ENCODE measurements at regions not wholly inside any gene's neighbourhood (a gene's known extent, or its start where the extent isn't known, plus 50 kb on each side); places are given as distances from the start of the nearest gene placed in this dataset.
"Not testable (repeated sequence)": the region's sequence is repeated elsewhere in the genome, so short reads cannot be mapped to it uniquely, and the experiment has no call there.

DNA sequence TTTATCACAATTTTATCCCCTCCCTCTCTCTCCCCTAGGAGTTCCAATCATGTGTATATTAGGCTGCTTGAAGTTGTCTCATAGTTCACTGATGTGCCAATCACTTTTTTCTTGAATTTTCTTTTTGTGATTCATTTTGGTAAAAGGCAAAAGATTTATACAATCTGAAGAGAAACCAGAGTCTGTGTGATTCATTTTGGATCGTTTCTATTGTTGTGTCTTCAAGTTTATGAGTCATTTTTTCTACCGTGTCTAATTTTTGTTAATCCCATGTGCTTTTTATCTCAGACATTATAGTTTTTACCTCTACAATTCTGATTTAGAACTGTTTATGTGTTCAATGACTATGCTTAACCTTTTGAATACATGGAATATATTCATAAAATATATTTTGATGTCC lies 483.9 kb upstream of the AUTS2 start:
- Mint-ChIP-seq H3K27me3 (no peaks in the 10 kb centered on the region), H3K4me3 (no peak overlapping the region), H3K4me1 (no peaks in the 10 kb centered on the region), H3K36me3 (no peaks in the 10 kb centered on the region), H3K9me3 (peaks cover 0 to 18% (median 3%) of the 10 kb centered on the region in 8 donors), H3K27ac (no peak overlapping the region)
- H3K36me3 ChIP-seq (ENCODE audit: insufficient read depth, low read length) = no peaks in the 10 kb centered on the region
- H3K4me1 ChIP-seq (ENCODE audit: insufficient read depth, low read length) = no peaks in the 10 kb centered on the region
- H3K4me3 ChIP-seq (ENCODE audit: low read length in 2 of 2) = no peak overlapping the region
- no peaks in the 10 kb centered on the region for H3K27me3 ChIP-seq (ENCODE audit: insufficient read depth, low read length)
- H3K27ac ChIP-seq (ENCODE audit: low read depth, low read length) = no peak overlapping the region
- CTCF ChIA-PET (ENCODE audit: partially characterized antibody) = no interaction called here
- POLR2A ChIA-PET (ENCODE audit: partially characterized antibody) = no interaction called here
- DNase-seq = no peak
- intact Hi-C loops (cut with micrococcal nuclease) = no loop called here
- no peaks in the 10 kb centered on the region for H3K9me3 ChIP-seq (ENCODE audit: control insufficient read depth in 1 of 2, low read length in 2 of 2)

DNA sequence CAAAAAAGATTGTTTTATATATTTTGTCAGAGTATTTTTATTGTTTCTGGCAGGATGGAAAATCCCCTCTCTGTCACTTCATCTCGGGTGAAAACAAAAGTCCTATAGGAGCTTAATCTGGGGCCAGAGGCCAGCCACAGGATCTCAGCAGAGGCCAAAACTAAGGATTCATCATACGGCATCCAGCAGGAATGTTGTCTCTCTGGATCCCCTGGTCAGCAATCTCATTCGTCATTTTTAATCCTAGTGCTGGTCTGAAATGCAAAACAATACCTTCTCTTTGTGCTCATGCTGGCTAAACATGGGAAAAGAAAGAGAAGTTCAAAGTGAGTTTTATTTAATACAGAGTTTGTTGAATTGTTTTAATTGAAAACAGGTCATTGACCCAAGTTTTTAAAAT lies 482.5 kb upstream of the AUTS2 start:
- Mint-ChIP-seq H3K9me3 (peaks cover 0 to 12% (median 0%) of the 10 kb centered on the region in 8 donors), H3K27me3 (no peaks in the 10 kb centered on the region), H3K4me3 (no peak overlapping the region), H3K36me3 (no peaks in the 10 kb centered on the region), H3K4me1 (no peaks in the 10 kb centered on the region), H3K27ac (no peak overlapping the region)
- CTCF ChIA-PET (ENCODE audit: partially characterized antibody) = no interaction called here
- intact Hi-C loops (cut with micrococcal nuclease) = no loop called here
- H3K9me3 ChIP-seq (ENCODE audit: control insufficient read depth in 1 of 2, low read length in 2 of 2) = no peaks in the 10 kb centered on the region
- H3K36me3 ChIP-seq (ENCODE audit: insufficient read depth, low read length) = no peaks in the 10 kb centered on the region
- POLR2A ChIA-PET (ENCODE audit: partially characterized antibody) = no interaction called here
- no peak overlapping the region for H3K4me3 ChIP-seq (ENCODE audit: low read length in 2 of 2)
- DNase-seq = no peak
- H3K27ac ChIP-seq (ENCODE audit: low read depth, low read length) = no peak overlapping the region
- no peaks in the 10 kb centered on the region for H3K4me1 ChIP-seq (ENCODE audit: insufficient read depth, low read length)
- H3K27me3 ChIP-seq (ENCODE audit: insufficient read depth, low read length) = no peaks in the 10 kb centered on the region

DNA sequence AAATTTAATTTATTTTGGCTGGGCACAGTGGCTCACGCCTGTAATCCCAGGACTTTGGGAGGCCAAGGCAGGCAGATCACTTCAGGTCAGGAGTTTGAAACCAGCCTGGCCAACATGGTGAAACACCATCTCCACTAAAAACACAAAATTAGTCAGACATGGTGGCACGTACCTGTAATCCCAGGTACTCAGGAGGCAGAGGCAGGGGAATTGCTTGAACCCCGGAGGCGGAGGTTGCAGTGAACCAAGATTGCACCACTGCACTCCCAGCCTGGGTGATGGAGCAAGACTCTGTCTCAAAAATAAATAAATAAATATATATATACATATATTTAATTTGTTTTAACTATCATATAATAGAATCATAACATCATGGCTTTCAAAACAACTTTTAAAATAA lies 482.1 kb upstream of the AUTS2 start:
- H3K36me3 ChIP-seq (ENCODE audit: insufficient read depth, low read length); H3K4me1 Mint-ChIP-seq; H3K27me3 ChIP-seq (ENCODE audit: insufficient read depth, low read length); H3K9me3 ChIP-seq (ENCODE audit: control insufficient read depth in 1 of 2, low read length in 2 of 2); H3K4me1 ChIP-seq (ENCODE audit: insufficient read depth, low read length); intact Hi-C loops (cut with micrococcal nuclease); DNase-seq; H3K4me3 Mint-ChIP-seq; H3K27ac ChIP-seq (ENCODE audit: low read depth, low read length); H3K4me3 ChIP-seq (ENCODE audit: low read length in 2 of 2); H3K27ac Mint-ChIP-seq; H3K9me3 Mint-ChIP-seq; CTCF ChIA-PET (ENCODE audit: partially characterized antibody); H3K27me3 Mint-ChIP-seq; POLR2A ChIA-PET (ENCODE audit: partially characterized antibody); H3K36me3 Mint-ChIP-seq: not testable (repeated sequence)

DNA sequence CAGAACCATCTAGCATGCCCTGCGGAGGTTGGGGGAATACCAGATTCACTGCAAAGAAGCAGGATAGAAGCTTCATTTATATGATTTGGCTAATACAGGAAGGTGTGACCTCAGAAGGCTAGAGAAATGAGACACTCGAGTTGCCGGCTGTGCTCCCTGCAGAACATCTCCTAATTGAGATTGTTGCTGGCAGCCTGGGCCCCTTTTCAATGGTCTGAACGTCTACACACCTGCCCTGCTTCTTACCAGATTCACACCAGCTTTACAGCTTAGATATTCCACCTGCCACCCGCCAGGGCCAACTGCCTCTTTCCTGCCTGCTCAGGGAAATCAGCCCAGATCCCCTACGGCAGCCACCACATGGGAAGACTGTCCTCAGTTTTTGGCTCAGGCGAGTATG lies 475.3 kb upstream of the AUTS2 start:
- Histone ChIP-seq H3K27ac (ENCODE audit: low read depth, low read length) (no peak overlapping the region), H3K9me3 (ENCODE audit: control insufficient read depth in 1 of 2, low read length in 2 of 2) (no peaks in the 10 kb centered on the region), H3K4me3 (ENCODE audit: low read length in 2 of 2) (no peak overlapping the region), H3K4me1 (ENCODE audit: insufficient read depth, low read length) (no peaks in the 10 kb centered on the region), H3K27me3 (ENCODE audit: insufficient read depth, low read length) (no peaks in the 10 kb centered on the region), H3K36me3 (ENCODE audit: insufficient read depth, low read length) (no peaks in the 10 kb centered on the region)
- peaks cover 0 to 18% (median 3%) of the 10 kb centered on the region in 8 donors for H3K9me3 Mint-ChIP-seq
- peaks cover 0 to 4% of the 10 kb centered on the region in 2 donors for H3K27me3 Mint-ChIP-seq
- no peaks in the 10 kb centered on the region for H3K36me3 Mint-ChIP-seq
- no peaks in the 10 kb centered on the region for H3K4me1 Mint-ChIP-seq
- no peak for DNase-seq
- peak overlapping the region in 1 of 8 donors; percentile 5 for H3K4me3 Mint-ChIP-seq
- no peak overlapping the region for H3K27ac Mint-ChIP-seq
- intact Hi-C loops (cut with micrococcal nuclease) = no loop called here
- ChIA-PET CTCF (ENCODE audit: partially characterized antibody) (no interaction called here), POLR2A (ENCODE audit: partially characterized antibody) (no interaction called here)

DNA sequence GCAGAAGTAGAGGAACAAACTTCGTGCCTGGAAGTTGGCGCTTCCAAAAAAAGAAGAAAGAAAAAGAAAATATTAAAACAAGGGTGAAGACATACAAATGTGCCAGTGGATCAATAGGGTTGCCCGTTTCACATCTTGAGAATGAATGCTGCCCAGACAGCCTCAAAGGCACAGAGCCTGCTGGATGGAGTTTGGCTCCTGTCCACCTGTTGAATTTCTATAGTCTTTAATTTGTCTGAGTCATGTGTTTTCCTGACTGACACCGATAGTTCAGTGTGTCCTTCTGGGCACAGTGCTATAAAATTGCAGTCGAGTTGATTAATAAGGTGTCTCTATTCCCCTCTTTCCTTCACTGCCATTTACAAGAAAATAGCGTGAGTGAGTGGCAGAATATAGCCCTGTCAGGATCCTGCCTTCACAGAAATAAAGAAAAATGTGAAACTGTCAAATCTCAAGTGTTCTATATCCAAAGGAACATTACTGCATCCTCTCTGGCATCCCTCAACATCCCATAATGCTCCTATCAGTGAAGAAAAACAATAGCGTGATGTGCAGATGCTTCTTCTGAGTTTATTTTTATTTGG lies 471.3 kb upstream of the AUTS2 start:
- Histone ChIP-seq H3K4me1 (ENCODE audit: insufficient read depth, low read length) (no peaks in the 10 kb centered on the region), H3K27me3 (ENCODE audit: insufficient read depth, low read length) (no peaks in the 10 kb centered on the region), H3K9me3 (ENCODE audit: control insufficient read depth in 1 of 2, low read length in 2 of 2) (no peaks in the 10 kb centered on the region), H3K4me3 (ENCODE audit: low read length in 2 of 2) (no peak overlapping the region), H3K36me3 (ENCODE audit: insufficient read depth, low read length) (no peaks in the 10 kb centered on the region), H3K27ac (ENCODE audit: low read depth, low read length) (no peak overlapping the region)
- POLR2A ChIA-PET (ENCODE audit: partially characterized antibody) = no interaction called here
- no peaks in the 10 kb centered on the region for H3K4me1 Mint-ChIP-seq
- H3K36me3 Mint-ChIP-seq = no peaks in the 10 kb centered on the region
- H3K27me3 Mint-ChIP-seq = peaks cover 0 to 4% of the 10 kb centered on the region in 2 donors
- no peak overlapping the region for H3K4me3 Mint-ChIP-seq
- DNase-seq = no peak
- intact Hi-C loops (cut with micrococcal nuclease) = no loop called here
- CTCF ChIA-PET (ENCODE audit: partially characterized antibody) = no interaction called here
- H3K9me3 Mint-ChIP-seq = peaks cover 0 to 12% (median 6%) of the 10 kb centered on the region in 8 donors
- H3K27ac Mint-ChIP-seq = no peak overlapping the region

DNA sequence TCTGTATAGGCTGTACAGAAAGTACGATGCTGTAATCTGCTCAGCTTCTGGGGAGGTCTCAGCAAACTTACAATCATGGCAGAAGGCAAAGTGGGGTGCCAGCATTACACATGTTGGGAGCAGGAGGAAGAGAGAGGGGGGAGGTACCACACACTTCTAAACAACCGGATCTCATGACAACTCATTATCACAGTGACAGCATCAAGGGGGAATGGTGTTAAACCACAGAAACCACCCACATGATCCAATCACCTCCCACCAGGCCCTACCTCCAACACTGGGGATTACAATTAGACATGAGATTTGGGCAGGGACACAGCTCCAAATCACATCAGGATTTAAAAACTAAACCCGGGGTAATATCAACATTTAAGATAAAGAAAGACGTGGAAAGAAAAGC lies 468.8 kb upstream of the AUTS2 start:
- POLR2A ChIA-PET (ENCODE audit: partially characterized antibody) = no interaction called here
- H3K27ac Mint-ChIP-seq = no peak overlapping the region
- CTCF ChIA-PET (ENCODE audit: partially characterized antibody) = no interaction called here
- H3K36me3 ChIP-seq (ENCODE audit: insufficient read depth, low read length) = no peaks in the 10 kb centered on the region
- no peak overlapping the region for H3K4me3 Mint-ChIP-seq
- DNase-seq = no peak
- H3K9me3 Mint-ChIP-seq = peaks cover 0 to 15% (median 7%) of the 10 kb centered on the region in 8 donors
- no peaks in the 10 kb centered on the region for H3K36me3 Mint-ChIP-seq
- no peaks in the 10 kb centered on the region for H3K4me1 Mint-ChIP-seq
- H3K27me3 ChIP-seq (ENCODE audit: insufficient read depth, low read length) = no peaks in the 10 kb centered on the region
- intact Hi-C loops (cut with micrococcal nuclease) = no loop called here
- H3K9me3 ChIP-seq (ENCODE audit: control insufficient read depth in 1 of 2, low read length in 2 of 2) = no peaks in the 10 kb centered on the region
- no peaks in the 10 kb centered on the region for H3K4me1 ChIP-seq (ENCODE audit: insufficient read depth, low read length)
- H3K4me3 ChIP-seq (ENCODE audit: low read length in 2 of 2) = no peak overlapping the region
- H3K27me3 Mint-ChIP-seq = peaks cover 0 to 4% of the 10 kb centered on the region in 2 donors
- no peak overlapping the region for H3K27ac ChIP-seq (ENCODE audit: low read depth, low read length)

DNA sequence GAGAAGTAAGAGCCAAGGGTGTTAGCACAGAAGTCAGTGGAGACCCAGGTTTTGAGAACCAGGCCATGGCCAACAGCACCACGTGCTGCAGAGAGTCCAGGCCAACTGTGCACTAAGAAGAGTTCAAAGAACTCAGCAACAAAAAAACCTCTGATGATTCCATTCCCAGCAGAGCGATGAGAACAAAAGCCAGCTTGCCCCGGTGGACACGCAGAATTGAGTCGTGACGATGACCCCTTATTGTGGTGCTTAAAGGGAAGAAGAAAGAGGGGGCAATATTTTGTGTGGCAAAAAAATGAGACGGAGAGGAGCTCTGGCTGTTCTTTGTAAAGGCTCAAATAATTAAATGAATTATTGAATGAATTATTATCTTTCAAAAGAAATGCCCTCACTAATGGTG lies 468.3 kb upstream of the AUTS2 start:
- no peaks in the 10 kb centered on the region for H3K36me3 ChIP-seq (ENCODE audit: insufficient read depth, low read length)
- no peak overlapping the region for H3K4me3 Mint-ChIP-seq
- POLR2A ChIA-PET (ENCODE audit: partially characterized antibody) = no interaction called here
- H3K27me3 Mint-ChIP-seq = peaks cover 0 to 4% of the 10 kb centered on the region in 2 donors
- no peaks in the 10 kb centered on the region for H3K27me3 ChIP-seq (ENCODE audit: insufficient read depth, low read length)
- H3K9me3 Mint-ChIP-seq = peaks cover 0 to 15% (median 4%) of the 10 kb centered on the region in 8 donors
- no peaks in the 10 kb centered on the region for H3K4me1 ChIP-seq (ENCODE audit: insufficient read depth, low read length)
- intact Hi-C loops (cut with micrococcal nuclease) = no loop called here
- H3K4me3 ChIP-seq (ENCODE audit: low read length in 2 of 2) = no peak overlapping the region
- H3K36me3 Mint-ChIP-seq = no peaks in the 10 kb centered on the region
- H3K27ac ChIP-seq (ENCODE audit: low read depth, low read length) = no peak overlapping the region
- no peak for DNase-seq
- no peaks in the 10 kb centered on the region for H3K4me1 Mint-ChIP-seq
- no peak overlapping the region for H3K27ac Mint-ChIP-seq
- CTCF ChIA-PET (ENCODE audit: partially characterized antibody) = no interaction called here
- H3K9me3 ChIP-seq (ENCODE audit: control insufficient read depth in 1 of 2, low read length in 2 of 2) = no peaks in the 10 kb centered on the region

DNA sequence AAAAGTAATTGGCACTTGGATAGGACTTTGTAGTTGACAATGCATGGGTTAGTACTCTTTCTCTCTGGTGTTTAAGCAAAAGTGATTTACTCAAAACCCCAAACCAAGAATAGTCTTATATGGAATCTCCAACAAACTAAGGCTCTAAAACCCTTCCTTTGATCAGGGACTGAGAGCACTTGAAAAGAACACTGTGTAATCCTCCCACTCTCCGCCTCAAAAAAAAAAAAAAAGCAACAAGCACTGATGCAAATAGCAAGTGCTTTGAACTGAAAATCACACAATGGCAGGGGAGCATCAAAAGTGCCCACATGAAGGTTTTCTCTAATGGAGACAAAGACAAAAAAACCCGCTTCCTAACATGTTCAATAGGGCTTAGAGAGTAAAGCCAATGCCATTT lies 467.9 kb upstream of the AUTS2 start:
- Histone ChIP-seq H3K9me3 (ENCODE audit: control insufficient read depth in 1 of 2, low read length in 2 of 2) (no peaks in the 10 kb centered on the region), H3K27ac (ENCODE audit: low read depth, low read length) (no peak overlapping the region), H3K27me3 (ENCODE audit: insufficient read depth, low read length) (no peaks in the 10 kb centered on the region), H3K36me3 (ENCODE audit: insufficient read depth, low read length) (no peaks in the 10 kb centered on the region), H3K4me3 (ENCODE audit: low read length in 2 of 2) (no peak overlapping the region), H3K4me1 (ENCODE audit: insufficient read depth, low read length) (no peaks in the 10 kb centered on the region)
- H3K27me3 Mint-ChIP-seq = peaks cover 0 to 4% of the 10 kb centered on the region in 2 donors
- ChIA-PET POLR2A (ENCODE audit: partially characterized antibody) (no interaction called here), CTCF (ENCODE audit: partially characterized antibody) (no interaction called here)
- DNase-seq = no peak
- no peaks in the 10 kb centered on the region for H3K4me1 Mint-ChIP-seq
- intact Hi-C loops (cut with micrococcal nuclease) = no loop called here
- H3K4me3 Mint-ChIP-seq = no peak overlapping the region
- H3K36me3 Mint-ChIP-seq = no peaks in the 10 kb centered on the region
- no peak overlapping the region for H3K27ac Mint-ChIP-seq
- peaks cover 0 to 14% (median 4%) of the 10 kb centered on the region in 8 donors for H3K9me3 Mint-ChIP-seq
